Stimulated activated CD4-positive, alpha-beta T cell treated with anti-CD3 and anti-CD28 coated beads, Interleukin-4, amount 100 ng/mL, for 48 hours (primary cell): ENCODE measurements at regions not wholly inside any gene's neighbourhood (a gene's known extent, or its start where the extent isn't known, plus 50 kb on each side); places are given as distances from the start of the nearest gene placed in this dataset.
"Not testable (repeated sequence)": the region's sequence is repeated elsewhere in the genome, so short reads cannot be mapped to it uniquely, and the experiment has no call there.

Source experiments
- DNase-seq, 2 donors: peaks; one replicate each; pipeline ENCODE4 v3.0.0-alpha.2; 2020; ENCODE audit warnings: low read depth in 2 of 2

GRCh38 chr11:64428693-64429092 is 69.7 kb downstream of the RPS6KA4 start:
- DNase-seq, result no peak

- no peak for DNase-seq
Measured at GRCh38 chr11:64429970-64430369, 71.0 kb downstream of the RPS6KA4 start.

- DNase-seq, result no peak
Measured at GRCh38 chr11:64430645-64431044, 71.7 kb downstream of the RPS6KA4 start.

- DNase-seq, result no peak
Measured at GRCh38 chr11:64436000-64436399, 77.0 kb downstream of the RPS6KA4 start.

GRCh38 chr11:64437426-64437825 is 78.5 kb downstream of the RPS6KA4 start:
- DNase-seq, result no peak

- no peak for DNase-seq
Measured at GRCh38 chr11:64438986-64439771, 80.2 kb downstream of the RPS6KA4 start.

GRCh38 chr11:64439772-64440491 is 81.0 kb downstream of the RPS6KA4 start:
- DNase-seq, result not testable (repeated sequence)

GRCh38 chr11:64441127-64441526 is 82.2 kb downstream of the RPS6KA4 start:
- DNase-seq, result no peak

- DNase-seq, result no peak
Measured at GRCh38 chr11:64443001-64443400, 84.0 kb downstream of the RPS6KA4 start.

- no peak for DNase-seq
Measured at GRCh38 chr11:64444838-64445441, 86.0 kb downstream of the RPS6KA4 start.

- DNase-seq, result no peak
Measured at GRCh38 chr11:64445651-64446050, 86.7 kb downstream of the RPS6KA4 start.

GRCh38 chr11:64447831-64448598 is 89.1 kb downstream of the RPS6KA4 start:
- no peak for DNase-seq

- DNase-seq, result peak; percentile 70 to 75
Measured at GRCh38 chr11:64448599-64449380, 89.8 kb downstream of the RPS6KA4 start.

- DNase-seq, result peak; percentile 62 to 67
Measured at GRCh38 chr11:64449381-64450167, 90.6 kb downstream of the RPS6KA4 start.

- DNase-seq, result no peak
Measured at GRCh38 chr11:64450168-64450560, 91.2 kb downstream of the RPS6KA4 start.

GRCh38 chr11:64451856-64452255 is 92.9 kb downstream of the RPS6KA4 start:
- no peak for DNase-seq

GRCh38 chr11:64453466-64453865 is 94.5 kb downstream of the RPS6KA4 start:
- no peak for DNase-seq

GRCh38 chr11:64455456-64456261 is 96.7 kb downstream of the RPS6KA4 start:
- no peak for DNase-seq

GRCh38 chr11:64456509-64457320 is 97.8 kb downstream of the RPS6KA4 start:
- no peak for DNase-seq
